Coronary artery (tissue), 2 donors: ENCODE measurements at regions not wholly inside any gene's neighbourhood (a gene's known extent, or its start where the extent isn't known, plus 50 kb on each side); places are given as distances from the start of the nearest gene placed in this dataset.

Experiments used
- DNase-seq: peaks from one replicate; pipeline ENCODE4 v3.0.0-alpha.2; 2017; ENCODE audit warnings: low spot score
- H3K27ac ChIP-seq, 2 donors: fragments of 200-600 bp; sonication (generic); one replicate each; pipeline ENCODE4 v1.5.1; 2016 to 2019
- H3K4me3 ChIP-seq: fragments of 200-600 bp; sonication (generic); 2 replicates; pipeline ENCODE4 v1.5.1; 2016; ENCODE audit warnings: mild to moderate bottlenecking, moderate library complexity
- CTCF ChIP-seq: fragments of 200-600 bp; sonication (generic); IDR thresholded peaks from one replicate; pipeline ENCODE4 v1.5.1; 2019; ENCODE audit warnings: antibody characterized with exemption

DNA sequence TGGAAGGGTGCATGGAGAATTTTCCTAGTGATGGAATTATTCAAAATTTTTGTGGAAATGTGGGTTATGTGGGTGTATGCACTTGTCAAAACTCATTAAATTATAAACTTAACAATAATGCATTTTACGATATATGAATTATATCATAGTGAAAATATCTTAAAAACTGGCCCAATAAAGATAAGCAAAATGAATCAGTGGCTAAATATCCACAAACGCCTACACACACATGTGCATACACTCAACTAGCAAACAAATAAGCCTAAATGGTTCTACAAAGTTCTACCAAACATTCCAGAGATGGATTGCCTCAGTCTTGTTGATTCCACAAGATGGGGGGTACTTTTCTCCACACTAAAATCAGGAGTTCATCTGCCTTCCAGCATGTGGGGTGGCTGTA, 349.5 kb downstream of the TSHZ3 start:
- Histone ChIP-seq H3K4me3 (no peak overlapping the region), H3K27ac (no peak overlapping the region)
- no peak for TF ChIP-seq CTCF
- no peak for DNase-seq

- DNase-seq: no peak
- no peak for TF ChIP-seq CTCF
- Histone ChIP-seq H3K27ac (no peak overlapping the region), H3K4me3 (no peak overlapping the region)
These were observed 352.0 kb downstream of the TSHZ3 start for GRCh38 chr19:30997222-30997621.

GRCh38 chr19:30978639-30979038, 370.6 kb downstream of the TSHZ3 start:
- no peak overlapping the region for H3K27ac ChIP-seq
- H3K4me3 ChIP-seq: no peak overlapping the region
- TF ChIP-seq CTCF: no peak
- no peak for DNase-seq

DNA sequence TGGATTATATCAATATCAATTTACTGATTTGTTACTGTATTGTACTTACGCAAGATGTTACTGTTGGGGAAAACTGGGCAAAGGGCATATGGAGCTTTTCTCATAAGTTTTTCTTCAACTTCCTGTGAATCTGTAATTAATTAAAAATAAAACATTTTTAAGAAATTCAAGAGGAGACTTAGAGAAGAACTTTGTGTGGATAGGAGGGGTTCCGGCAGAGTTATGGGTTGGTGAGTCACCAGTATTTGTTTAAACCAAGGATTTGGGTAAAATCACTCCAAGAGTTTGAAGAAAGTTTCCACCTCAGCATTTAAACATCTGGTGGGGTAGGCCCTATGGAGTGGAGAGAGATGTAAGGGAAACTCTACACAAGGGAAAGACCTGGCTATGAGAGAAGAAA, 379.6 kb downstream of the TSHZ3 start:
- Histone ChIP-seq H3K27ac (no peak overlapping the region), H3K4me3 (no peak overlapping the region)
- DNase-seq: no peak
- TF ChIP-seq CTCF: no peak

DNA sequence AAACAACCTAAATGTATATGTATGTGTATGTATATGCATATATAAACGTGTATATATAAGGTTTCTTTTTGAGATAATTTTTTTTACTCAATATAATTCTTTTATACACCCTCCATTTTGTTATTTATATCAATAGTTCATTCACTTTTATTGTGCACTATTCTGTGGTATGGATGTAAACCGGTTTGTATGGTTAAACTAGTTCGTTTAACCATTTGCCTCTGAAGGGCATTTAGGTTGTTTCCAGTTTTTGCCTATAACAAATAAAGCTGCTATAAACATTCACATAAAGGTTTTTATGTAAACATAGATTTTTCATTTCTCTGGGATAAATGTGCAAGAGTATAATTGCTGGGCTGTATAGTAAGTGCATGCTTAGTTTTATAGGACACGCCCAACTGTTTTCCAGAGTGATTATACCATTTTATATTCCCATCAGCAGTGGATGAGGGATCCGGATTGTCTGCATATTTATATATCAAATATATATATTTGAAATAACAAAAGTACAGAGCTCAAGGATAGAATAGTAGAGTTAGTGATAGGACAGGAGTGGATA, 380.3 kb downstream of the TSHZ3 start:
- H3K4me3 ChIP-seq: no peak overlapping the region

GRCh38 chr19:30968210-30968609, 381.0 kb downstream of the TSHZ3 start:
- no peak for TF ChIP-seq CTCF
- no peak overlapping the region for H3K4me3 ChIP-seq
- no peak for DNase-seq

More for the DNA sequence above, 380.3 kb downstream of the TSHZ3 start:
- TF ChIP-seq CTCF: no peak
- H3K27ac ChIP-seq: no peak overlapping the region
- DNase-seq: no peak

GRCh38 chr19:30966486-30966885, 382.8 kb downstream of the TSHZ3 start:
- no peak overlapping the region for H3K4me3 ChIP-seq
- no peak for TF ChIP-seq CTCF
- no peak for DNase-seq
- no peak overlapping the region for H3K27ac ChIP-seq

More at GRCh38 chr19:30968210-30968609, 381.0 kb downstream of the TSHZ3 start:
- no peak overlapping the region for H3K27ac ChIP-seq
